HCT116 (cell line): ENCODE measurements at regions not wholly inside any gene's neighbourhood (a gene's known extent, or its start where the extent isn't known, plus 50 kb on each side); places are given as distances from the start of the nearest gene placed in this dataset.

Source experiments
- EGR1 ChIP-seq: IDR thresholded peaks from 2 replicates; pipeline ENCODE4 v1.6.1; 2012; ENCODE audit warnings: low read depth
- EZH2 ChIP-seq: fragments of 200-600 bp; sonication (generic); IDR thresholded peaks from 2 replicates; pipeline ENCODE4 v1.6.1; 2017; ENCODE audit warnings: antibody characterized with exemption, mixed run types
- SIN3A ChIP-seq: IDR thresholded peaks from 2 replicates; pipeline ENCODE4 v1.6.1; 2012; ENCODE audit warnings: low read depth
- TF ChIP-seq, protein P1 (sequence below), 3 experiments: fragments of 200-600 bp in 1 of 3; sonication (generic) in 1 of 3; IDR thresholded peaks in 2 of 3; conservative IDR thresholded peaks in 1 of 3; 2 replicates each; pipeline ENCODE4 v1.5.1; 2012 to 2017; ENCODE audit warnings: low read depth in 2 of 3, low read length in 2 of 3, antibody characterized with exemption in 1 of 3, borderline replicate concordance in 1 of 3, control low read depth in 1 of 3, mild to moderate bottlenecking in 1 of 3, mixed read lengths in 1 of 3, mixed run types in 1 of 3, moderate library complexity in 1 of 3; ENCODE audit not compliant: insufficient read depth in 1 of 3
- TF ChIP-seq, protein P2 (sequence below): IDR thresholded peaks from 2 replicates; pipeline ENCODE4 v1.6.1; 2012; ENCODE audit warnings: low read depth

DNA sequence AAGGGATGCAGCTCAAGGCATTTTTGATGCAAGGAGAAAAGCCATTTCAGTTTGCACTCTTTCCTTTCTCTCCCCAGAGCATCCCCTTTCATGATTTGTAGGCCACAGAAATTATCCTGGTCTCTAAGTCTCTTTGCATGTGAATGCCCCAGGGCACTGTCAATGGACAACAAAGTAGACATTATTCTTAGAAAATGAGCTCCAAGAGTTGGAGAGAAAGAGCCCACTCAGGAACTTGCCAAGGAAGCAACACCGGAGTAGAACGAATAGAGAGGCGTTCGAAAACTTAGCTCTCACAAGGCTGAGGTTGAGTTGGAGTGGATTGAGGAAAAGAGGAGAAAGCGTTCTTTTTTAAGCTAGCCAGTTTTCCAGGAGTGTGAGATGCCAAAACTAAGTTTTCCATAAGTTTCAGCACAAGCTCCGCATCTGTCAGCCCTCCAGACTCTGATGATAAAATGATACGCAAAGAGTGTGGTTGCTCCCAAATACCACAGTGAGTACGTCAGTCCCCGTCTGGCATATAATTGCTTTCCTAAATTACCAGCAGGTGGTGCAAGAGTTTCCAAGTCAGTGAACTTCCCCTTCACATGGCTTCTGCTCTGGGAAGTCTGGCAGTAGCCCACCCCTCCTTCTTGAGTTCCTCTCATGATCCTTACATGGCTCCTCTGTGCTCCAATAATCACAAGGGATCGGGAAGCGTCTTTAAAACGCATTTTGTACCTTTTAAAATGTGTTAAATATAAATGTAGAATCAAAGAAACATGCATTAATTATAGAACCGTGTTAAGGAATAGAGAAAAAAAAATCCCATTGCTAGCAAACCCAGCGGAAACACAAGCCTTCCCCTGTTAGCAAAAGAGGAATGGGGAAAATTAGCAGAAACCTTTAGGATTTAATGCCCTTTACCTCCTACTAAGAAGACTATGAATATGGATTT, 1060.6 kb upstream of the FANCL start:
- TF ChIP-seq, protein P1, sequence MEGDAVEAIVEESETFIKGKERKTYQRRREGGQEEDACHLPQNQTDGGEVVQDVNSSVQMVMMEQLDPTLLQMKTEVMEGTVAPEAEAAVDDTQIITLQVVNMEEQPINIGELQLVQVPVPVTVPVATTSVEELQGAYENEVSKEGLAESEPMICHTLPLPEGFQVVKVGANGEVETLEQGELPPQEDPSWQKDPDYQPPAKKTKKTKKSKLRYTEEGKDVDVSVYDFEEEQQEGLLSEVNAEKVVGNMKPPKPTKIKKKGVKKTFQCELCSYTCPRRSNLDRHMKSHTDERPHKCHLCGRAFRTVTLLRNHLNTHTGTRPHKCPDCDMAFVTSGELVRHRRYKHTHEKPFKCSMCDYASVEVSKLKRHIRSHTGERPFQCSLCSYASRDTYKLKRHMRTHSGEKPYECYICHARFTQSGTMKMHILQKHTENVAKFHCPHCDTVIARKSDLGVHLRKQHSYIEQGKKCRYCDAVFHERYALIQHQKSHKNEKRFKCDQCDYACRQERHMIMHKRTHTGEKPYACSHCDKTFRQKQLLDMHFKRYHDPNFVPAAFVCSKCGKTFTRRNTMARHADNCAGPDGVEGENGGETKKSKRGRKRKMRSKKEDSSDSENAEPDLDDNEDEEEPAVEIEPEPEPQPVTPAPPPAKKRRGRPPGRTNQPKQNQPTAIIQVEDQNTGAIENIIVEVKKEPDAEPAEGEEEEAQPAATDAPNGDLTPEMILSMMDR (IDR thresholded peaks at IDR 0.05 in 2 of 3, conservative IDR thresholded peaks at IDR 0.05 in 1 of 3; ENCODE audit: borderline replicate concordance in 1 of 3, insufficient read depth in 1 of 3, low read depth in 2 of 3, low read length in 2 of 3) = peak in 2 of 3 experiments; percentile 30 to 40; a peak in 3 of 6 replicates
- TF ChIP-seq EZH2 (no peak), SIN3A (no peak), EGR1 (no peak)
- TF ChIP-seq, protein P2, sequence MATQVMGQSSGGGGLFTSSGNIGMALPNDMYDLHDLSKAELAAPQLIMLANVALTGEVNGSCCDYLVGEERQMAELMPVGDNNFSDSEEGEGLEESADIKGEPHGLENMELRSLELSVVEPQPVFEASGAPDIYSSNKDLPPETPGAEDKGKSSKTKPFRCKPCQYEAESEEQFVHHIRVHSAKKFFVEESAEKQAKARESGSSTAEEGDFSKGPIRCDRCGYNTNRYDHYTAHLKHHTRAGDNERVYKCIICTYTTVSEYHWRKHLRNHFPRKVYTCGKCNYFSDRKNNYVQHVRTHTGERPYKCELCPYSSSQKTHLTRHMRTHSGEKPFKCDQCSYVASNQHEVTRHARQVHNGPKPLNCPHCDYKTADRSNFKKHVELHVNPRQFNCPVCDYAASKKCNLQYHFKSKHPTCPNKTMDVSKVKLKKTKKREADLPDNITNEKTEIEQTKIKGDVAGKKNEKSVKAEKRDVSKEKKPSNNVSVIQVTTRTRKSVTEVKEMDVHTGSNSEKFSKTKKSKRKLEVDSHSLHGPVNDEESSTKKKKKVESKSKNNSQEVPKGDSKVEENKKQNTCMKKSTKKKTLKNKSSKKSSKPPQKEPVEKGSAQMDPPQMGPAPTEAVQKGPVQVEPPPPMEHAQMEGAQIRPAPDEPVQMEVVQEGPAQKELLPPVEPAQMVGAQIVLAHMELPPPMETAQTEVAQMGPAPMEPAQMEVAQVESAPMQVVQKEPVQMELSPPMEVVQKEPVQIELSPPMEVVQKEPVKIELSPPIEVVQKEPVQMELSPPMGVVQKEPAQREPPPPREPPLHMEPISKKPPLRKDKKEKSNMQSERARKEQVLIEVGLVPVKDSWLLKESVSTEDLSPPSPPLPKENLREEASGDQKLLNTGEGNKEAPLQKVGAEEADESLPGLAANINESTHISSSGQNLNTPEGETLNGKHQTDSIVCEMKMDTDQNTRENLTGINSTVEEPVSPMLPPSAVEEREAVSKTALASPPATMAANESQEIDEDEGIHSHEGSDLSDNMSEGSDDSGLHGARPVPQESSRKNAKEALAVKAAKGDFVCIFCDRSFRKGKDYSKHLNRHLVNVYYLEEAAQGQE = no peak
